Activated CD8-positive, alpha-beta memory T cell treated with anti-CD3 and anti-CD28 coated beads for 48 hours (primary cell): ENCODE measurements at regions not wholly inside any gene's neighbourhood (a gene's known extent, or its start where the extent isn't known, plus 50 kb on each side); places are given as distances from the start of the nearest gene placed in this dataset.
"Not testable (repeated sequence)": the region's sequence is repeated elsewhere in the genome, so short reads cannot be mapped to it uniquely, and the experiment has no call there.

ENCODE experiments used
- DNase-seq, 3 experiments: peaks; one replicate each; pipeline ENCODE4 v3.0.0-alpha.2; 2020; ENCODE audit warnings: low read depth in 2 of 3, low spot score in 2 of 3

GRCh38 chr13:42373048-42373812 lies 101.3 kb downstream of the AKAP11 start:
- no peak for DNase-seq

DNA sequence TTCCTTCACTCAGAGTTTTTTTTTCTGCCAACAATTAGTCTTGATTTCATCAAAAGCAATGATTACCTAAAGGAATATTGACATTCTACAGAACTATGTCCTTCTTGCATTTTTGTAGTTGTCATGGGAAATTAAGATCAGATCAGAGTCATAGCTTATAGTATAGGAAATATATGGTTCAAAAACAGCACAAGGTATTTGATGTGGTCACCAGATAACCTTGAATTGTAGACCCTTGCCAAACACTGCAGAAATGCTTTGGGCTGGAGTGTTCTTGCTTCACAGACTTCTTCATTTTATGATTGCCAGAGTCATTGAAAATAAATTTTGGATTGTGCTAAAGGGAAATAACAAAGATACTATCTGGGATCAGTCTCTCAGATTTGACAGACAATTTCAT lies 103.7 kb downstream of the AKAP11 start:
- DNase-seq = no peak

GRCh38 chr13:42377640-42378382 lies 105.9 kb downstream of the AKAP11 start:
- DNase-seq = no peak

GRCh38 chr13:42378383-42378780 lies 106.4 kb downstream of the AKAP11 start:
- DNase-seq = no peak

DNA sequence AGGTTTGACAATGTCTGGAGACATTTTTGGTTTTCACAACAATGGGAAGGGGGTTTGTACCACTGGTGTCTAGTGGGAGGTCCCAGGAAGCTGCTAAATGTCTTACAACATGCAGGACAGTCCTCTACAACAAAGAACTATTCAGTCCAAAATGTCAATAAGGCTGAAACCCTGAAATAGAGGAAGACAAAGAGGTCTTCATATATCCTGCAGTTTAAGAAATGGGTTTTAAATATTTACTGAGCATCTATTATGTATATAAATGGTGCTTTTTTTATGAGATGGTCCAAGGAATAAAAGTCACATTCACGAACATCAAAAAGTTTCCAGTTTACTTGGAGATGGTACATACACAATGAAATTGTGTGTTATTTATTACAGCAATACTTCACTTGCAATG lies 107.3 kb downstream of the AKAP11 start:
- DNase-seq = no peak

DNA sequence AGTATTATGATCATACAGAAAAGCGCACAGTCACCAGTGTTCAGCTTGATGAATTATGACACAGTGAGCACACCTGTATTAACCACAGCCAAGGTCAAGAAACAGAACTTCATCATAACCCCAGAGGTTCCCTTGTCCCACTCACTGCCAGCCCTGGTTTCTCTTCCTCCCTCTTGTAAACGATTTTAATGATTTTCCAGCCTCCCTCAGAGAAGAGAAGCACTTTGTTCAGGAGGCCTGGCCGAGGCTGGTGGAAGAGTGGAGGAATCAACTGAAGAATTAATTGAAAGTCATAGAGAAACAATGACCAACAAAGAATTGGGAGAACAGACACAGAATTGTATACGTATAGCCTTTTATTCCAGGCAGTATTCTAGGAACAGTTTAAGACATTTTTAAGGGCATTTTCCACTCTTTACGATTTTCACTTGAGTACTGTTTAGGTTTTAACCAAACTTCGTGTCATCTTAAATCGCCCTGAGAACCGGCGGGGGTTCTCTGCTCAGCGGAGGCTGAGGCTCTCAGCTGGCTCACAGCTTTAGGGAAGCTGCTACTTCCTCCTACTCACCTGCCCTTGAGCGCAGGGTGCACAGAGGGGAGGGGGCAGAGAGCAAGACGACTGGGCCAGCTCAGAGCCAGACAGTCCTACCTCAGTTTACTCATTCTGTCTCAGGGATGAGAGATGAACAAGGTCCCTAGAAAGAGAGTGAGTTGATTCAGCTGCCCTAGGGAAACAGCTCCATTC lies 108.6 kb downstream of the AKAP11 start:
- no peak for DNase-seq

DNA sequence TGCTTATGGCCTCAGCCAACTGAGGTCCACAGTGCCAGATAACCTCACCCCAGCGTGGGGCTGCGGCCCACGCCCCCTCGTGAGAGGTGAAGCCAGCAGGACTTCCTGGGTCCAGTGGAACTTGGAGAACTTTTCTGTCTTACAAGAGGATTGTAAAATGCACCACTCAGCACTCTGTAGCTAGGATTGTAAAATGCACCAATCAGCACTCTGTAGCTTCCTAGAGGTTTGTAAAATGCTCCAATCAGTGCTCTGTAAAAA lies 109.1 kb downstream of the AKAP11 start:
- DNase-seq = no peak

DNA sequence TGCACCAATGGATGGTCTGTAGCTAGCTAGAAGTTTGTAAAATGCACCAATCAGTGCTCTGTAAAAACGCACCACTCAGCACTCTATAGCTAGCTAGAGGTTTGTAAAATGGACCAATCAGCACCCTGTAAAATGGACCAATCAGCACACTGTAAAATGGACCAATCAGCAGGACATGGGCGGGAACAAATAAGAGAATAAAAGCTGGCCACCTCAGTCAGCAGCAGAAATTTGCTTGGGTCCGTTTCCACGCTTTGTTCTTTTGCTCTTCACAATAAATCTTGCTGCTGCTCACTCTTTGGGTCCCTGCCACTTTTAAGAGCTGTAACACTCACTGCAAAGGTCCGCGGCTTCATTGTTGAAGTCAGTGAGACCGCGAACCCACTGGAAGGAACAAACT lies 109.5 kb downstream of the AKAP11 start:
- DNase-seq = not testable (repeated sequence)

- DNase-seq = no peak
These were observed 111.1 kb downstream of the AKAP11 start for GRCh38 chr13:42383025-42383424.

- no peak for DNase-seq
These were observed 112.3 kb downstream of the AKAP11 start for GRCh38 chr13:42384265-42384664.

GRCh38 chr13:42388326-42388725 lies 116.4 kb downstream of the AKAP11 start:
- no peak for DNase-seq

DNA sequence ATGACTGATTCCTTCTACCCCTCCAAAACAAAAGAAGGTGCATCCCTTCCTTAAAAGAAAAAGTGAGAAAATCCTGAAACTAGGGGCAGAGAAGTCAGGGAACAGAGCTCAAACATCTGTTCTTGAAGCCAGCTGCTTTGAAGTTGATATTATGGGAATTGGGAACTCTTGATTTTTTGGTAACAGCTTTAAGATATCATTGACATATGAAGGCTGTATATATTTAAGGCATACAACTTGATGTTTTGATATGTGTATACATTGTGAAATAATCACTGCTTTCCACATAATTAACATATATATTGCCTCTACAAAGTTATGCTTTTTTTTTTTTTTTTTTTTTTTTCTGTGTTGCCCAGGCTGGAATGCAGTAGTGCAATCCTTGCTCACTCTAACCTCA lies 117.1 kb downstream of the AKAP11 start:
- no peak for DNase-seq

DNA sequence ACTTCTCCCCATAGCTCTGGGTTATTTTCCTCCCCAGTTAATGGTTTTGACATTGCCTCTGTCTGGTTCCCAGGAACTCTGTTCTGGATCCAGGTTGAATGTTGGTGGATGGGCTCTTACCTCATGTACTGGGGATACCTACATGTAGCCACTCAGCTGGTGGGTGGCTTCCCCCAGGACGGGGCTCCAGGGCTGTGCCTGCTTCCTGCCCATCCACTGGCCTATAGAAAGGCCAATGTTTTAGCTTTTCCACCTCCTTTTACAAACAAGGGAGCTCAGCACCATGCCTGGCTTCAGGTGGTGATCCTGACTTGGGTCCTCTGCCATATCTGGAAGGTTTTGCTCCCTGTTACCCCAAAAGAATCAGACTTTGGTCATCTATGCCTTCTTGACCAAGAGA lies 120.2 kb downstream of the AKAP11 start:
- no peak for DNase-seq

- DNase-seq = no peak
These were observed 121.0 kb downstream of the AKAP11 start for GRCh38 chr13:42392716-42393572.

DNA sequence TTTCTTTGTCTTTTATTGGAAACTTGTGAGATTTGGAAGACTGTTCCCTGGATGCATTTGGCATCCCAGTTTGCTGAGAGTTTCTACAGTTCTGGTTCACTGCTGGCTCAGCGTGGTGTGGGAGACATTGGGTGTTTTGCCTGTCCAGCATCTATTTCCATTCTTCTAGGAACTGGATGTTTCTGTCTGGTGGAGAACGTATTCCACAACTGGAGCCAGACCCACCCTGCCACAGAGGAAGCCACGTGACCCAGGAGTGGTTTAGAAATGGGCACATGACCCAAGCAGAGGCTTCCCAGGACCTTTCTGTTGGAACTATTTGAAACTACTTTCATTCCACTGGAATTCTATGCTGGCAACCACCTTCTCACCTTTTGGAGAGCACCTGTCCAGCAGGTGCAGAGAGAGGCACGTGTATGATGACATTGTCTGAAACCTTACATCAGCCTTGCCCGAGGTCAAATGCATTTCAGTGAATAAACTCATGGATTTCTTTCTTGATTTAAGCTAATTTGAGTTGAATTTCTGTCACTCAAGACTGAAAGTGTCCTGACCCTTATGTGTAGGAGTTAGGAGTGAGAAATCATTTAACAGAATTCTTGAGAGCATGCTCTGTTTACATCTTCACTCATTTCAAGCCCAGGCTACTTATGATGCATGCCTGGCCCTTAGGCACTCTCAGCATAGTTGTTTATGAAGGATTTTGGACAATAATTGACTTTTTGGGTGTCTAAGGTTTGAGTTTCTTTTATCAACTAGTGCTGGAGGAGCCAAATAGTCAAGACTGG lies 121.8 kb downstream of the AKAP11 start:
- DNase-seq = no peak

GRCh38 chr13:42394361-42394708 lies 122.4 kb downstream of the AKAP11 start:
- no peak for DNase-seq

- DNase-seq = no peak
These were observed 122.7 kb downstream of the AKAP11 start for GRCh38 chr13:42394711-42395085.

GRCh38 chr13:42395086-42395821 lies 123.3 kb downstream of the AKAP11 start:
- peak in 1 of 3 experiments; percentile 41 for DNase-seq

DNA sequence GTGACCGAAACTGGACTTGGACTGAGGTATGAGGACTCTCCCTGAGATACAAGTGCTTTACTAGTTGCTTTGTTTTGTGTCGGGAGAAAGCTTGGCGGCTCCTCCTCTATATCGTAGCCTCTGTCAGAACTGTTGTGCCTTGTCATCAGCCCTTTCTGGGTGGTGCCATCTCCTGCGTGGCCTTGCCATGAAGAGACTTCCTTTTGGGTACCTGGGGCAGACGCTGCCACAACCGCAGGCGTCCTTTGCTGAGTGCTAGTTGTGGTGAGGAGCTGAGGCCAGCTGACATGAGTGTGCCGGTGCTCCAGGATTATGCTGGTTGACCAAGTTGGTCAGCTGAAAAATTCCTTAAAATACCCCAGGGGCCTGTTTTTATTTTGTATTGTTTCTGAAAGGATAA lies 124.5 kb downstream of the AKAP11 start:
- peak in 1 of 3 experiments; percentile 47 for DNase-seq
